ENCODE measurements at regions not wholly inside any gene's neighbourhood (a gene's known extent, or its start where the extent isn't known, plus 50 kb on each side); places are given as distances from the start of the nearest gene placed in this dataset.
"Not testable (repeated sequence)": the region's sequence is repeated elsewhere in the genome, so short reads cannot be mapped to it uniquely, and the experiment has no call there.

GRCh38 chr1:222382171-222382570, 165.7 kb downstream of the HHIPL2 start:
- no peaks in the 10 kb centered on the region for H3F3A ChIP-seq (ENCODE audit: insufficient read depth, low read length, poor library complexity, severe bottlenecking)

DNA sequence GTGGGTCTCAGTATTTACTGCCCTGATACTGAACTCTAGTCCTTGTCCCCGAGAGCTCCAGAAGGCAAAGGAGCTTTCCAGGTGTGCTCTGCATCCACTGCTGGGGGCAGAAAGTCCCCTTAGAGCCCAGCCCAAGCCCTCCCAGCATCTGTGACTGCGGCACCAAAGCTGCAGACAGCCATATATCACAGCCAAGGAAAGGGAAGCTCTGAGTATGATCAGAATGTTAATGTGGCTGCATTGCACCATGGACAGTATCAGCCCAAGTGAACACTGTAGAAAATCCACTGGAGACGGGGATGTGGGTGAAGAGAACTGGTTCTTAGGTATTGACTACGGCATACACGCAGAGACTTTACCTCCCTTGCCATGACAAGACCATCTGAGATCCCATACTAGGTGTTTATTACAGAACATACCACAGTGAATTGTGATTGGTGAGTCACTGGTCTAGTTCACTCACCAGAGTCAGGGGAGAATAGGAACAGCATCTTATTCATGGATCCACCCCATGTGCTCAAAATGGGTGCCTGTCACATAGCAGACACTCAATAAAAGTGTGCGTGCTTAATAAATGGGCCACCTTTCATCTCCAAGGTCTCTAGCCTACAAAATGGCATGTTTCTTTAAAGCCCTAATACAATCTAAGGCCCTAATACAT, 170.3 kb downstream of the HHIPL2 start:
- Histone ChIP-seq H3K36me3 (ENCODE audit: insufficient read depth, low read length) (no peaks in the 10 kb centered on the region), H3K9ac (ENCODE audit: low read length) (no peak overlapping the region), H4K20me1 (ENCODE audit: insufficient read depth) (no peaks in the 10 kb centered on the region), H3F3A (ENCODE audit: insufficient read depth, low read length, poor library complexity, severe bottlenecking) (no peaks in the 10 kb centered on the region), H3K79me2 (replicated peaks; ENCODE audit: insufficient read depth, low read length) (no peaks in the 10 kb centered on the region), H3K9me3 (ENCODE audit: low read length) (no peaks in the 10 kb centered on the region), H3K27me3 (ENCODE audit: insufficient read depth, low read depth, low read length) (no peaks in the 10 kb centered on the region), H3K9me2 (ENCODE audit: insufficient read depth, low read length) (no peaks in the 10 kb centered on the region), H3K4me3 (ENCODE audit: low read length) (no peak overlapping the region), H2AFZ (ENCODE audit: low read depth, low read length) (no peak overlapping the region), H3K4me2 (ENCODE audit: low read length) (no peak overlapping the region), H3K27ac (ENCODE audit: low read length) (no peak overlapping the region)
- no peak for TF ChIP-seq EZH2 (IDR thresholded peaks at IDR 0.05; ENCODE audit: borderline replicate concordance, insufficient read depth, low read length, poor library complexity, severe bottlenecking)
- no peak for TF ChIP-seq CTCF (IDR thresholded peaks at IDR 0.05; ENCODE audit: poor library complexity, severe bottlenecking)
- no peak for TF ChIP-seq POLR2AphosphoS5 (IDR thresholded peaks at IDR 0.05)
- no peak for TF ChIP-seq MXI1 (conservative IDR thresholded peaks at IDR 0.05; ENCODE audit: poor library complexity, severe bottlenecking)
- TF ChIP-seq TAF1 (IDR thresholded peaks at IDR 0.05; ENCODE audit: low read depth) = no peak
- no peak for TF ChIP-seq SMC3 (conservative IDR thresholded peaks at IDR 0.05; ENCODE audit: poor library complexity)
- TF ChIP-seq EP300 (conservative IDR thresholded peaks at IDR 0.05; ENCODE audit: poor library complexity, severe bottlenecking) = no peak
- TF ChIP-seq RAD21 (conservative IDR thresholded peaks at IDR 0.05) = no peak
- no peak for TF ChIP-seq REST (IDR thresholded peaks at IDR 0.05; ENCODE audit: borderline replicate concordance)

More at GRCh38 chr1:222382171-222382570, 165.7 kb downstream of the HHIPL2 start:
- Histone ChIP-seq H3K9me2 (ENCODE audit: insufficient read depth, low read length) (no peaks in the 10 kb centered on the region), H3K27me3 (ENCODE audit: insufficient read depth, low read depth, low read length) (no peaks in the 10 kb centered on the region), H4K20me1 (ENCODE audit: insufficient read depth) (no peaks in the 10 kb centered on the region), H2AFZ (ENCODE audit: low read depth, low read length) (no peak overlapping the region), H3K4me3 (ENCODE audit: low read length) (no peak overlapping the region), H3K79me2 (replicated peaks; ENCODE audit: insufficient read depth, low read length) (no peaks in the 10 kb centered on the region), H3K36me3 (ENCODE audit: insufficient read depth, low read length) (no peaks in the 10 kb centered on the region), H3K9me3 (ENCODE audit: low read length) (no peaks in the 10 kb centered on the region), H3K9ac (ENCODE audit: low read length) (no peak overlapping the region), H3K4me2 (ENCODE audit: low read length) (no peak overlapping the region), H3K27ac (ENCODE audit: low read length) (no peak overlapping the region)
- TF ChIP-seq RAD21 (conservative IDR thresholded peaks at IDR 0.05) (no peak), REST (IDR thresholded peaks at IDR 0.05; ENCODE audit: borderline replicate concordance) (no peak)

DNA sequence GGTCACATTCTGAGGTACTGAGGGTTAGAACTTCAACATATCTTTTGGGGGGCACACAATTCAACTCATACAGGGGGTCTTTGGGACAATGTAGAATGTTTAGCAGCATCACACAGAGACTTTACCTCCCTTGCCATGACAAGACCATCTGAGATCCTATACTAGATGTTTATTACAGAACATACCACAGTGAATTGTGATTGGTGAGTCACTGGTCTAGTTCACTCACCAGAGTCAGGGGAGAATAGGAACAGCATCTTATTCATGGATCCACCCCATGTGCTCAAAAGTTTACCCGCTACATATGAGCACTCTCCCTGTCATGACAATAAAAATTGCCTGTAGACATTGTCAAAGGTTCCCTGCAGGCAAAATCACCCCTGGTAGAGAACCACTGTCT, 171.1 kb downstream of the HHIPL2 start:
- not testable (repeated sequence) for H3K9ac ChIP-seq (ENCODE audit: low read length); H3K9me3 ChIP-seq (ENCODE audit: low read length); H2AFZ ChIP-seq (ENCODE audit: low read depth, low read length); H3F3A ChIP-seq (ENCODE audit: insufficient read depth, low read length, poor library complexity, severe bottlenecking); H4K20me1 ChIP-seq (ENCODE audit: insufficient read depth); H3K9me2 ChIP-seq (ENCODE audit: insufficient read depth, low read length); H3K27me3 ChIP-seq (ENCODE audit: insufficient read depth, low read depth, low read length); H3K27ac ChIP-seq (ENCODE audit: low read length); H3K36me3 ChIP-seq (ENCODE audit: insufficient read depth, low read length); H3K4me2 ChIP-seq (ENCODE audit: low read length); H3K4me3 ChIP-seq (ENCODE audit: low read length); H3K79me2 ChIP-seq (replicated peaks; ENCODE audit: insufficient read depth, low read length)

All from neural cell (in vitro differentiated cells).